ENCODE measurements at regions not wholly inside any gene's neighbourhood (a gene's known extent, or its start where the extent isn't known, plus 50 kb on each side); places are given as distances from the start of the nearest gene placed in this dataset.

- TF ChIP-seq CTCF (IDR thresholded peaks at IDR 0.05; ENCODE audit: insufficient read depth, low read depth, low read length, missing control alignments): no peak
- DNase-seq (ENCODE audit: low read depth): no peak
- H3K4me3 ChIP-seq (ENCODE audit: low read depth, low read length): no peak overlapping the region
Measured at GRCh38 chr1:72636631-72637030, 354.3 kb upstream of the NEGR1 start.

GRCh38 chr1:72635719-72636118 is 353.4 kb upstream of the NEGR1 start:
- no peak overlapping the region for H3K4me3 ChIP-seq (ENCODE audit: low read depth, low read length)
- DNase-seq (ENCODE audit: low read depth): no peak
- no peak for TF ChIP-seq CTCF (IDR thresholded peaks at IDR 0.05; ENCODE audit: insufficient read depth, low read depth, low read length, missing control alignments)

- no peak overlapping the region for H3K4me3 ChIP-seq (ENCODE audit: low read depth, low read length)
- no peak for TF ChIP-seq CTCF (IDR thresholded peaks at IDR 0.05; ENCODE audit: insufficient read depth, low read depth, low read length, missing control alignments)
- no peak for DNase-seq (ENCODE audit: low read depth)
Measured at GRCh38 chr1:72634946-72635345, 352.6 kb upstream of the NEGR1 start.

GRCh38 chr1:72631449-72631848 is 349.1 kb upstream of the NEGR1 start:
- DNase-seq (ENCODE audit: low read depth): no peak
- no peak overlapping the region for H3K4me3 ChIP-seq (ENCODE audit: low read depth, low read length)
- TF ChIP-seq CTCF (IDR thresholded peaks at IDR 0.05; ENCODE audit: insufficient read depth, low read depth, low read length, missing control alignments): no peak

GRCh38 chr1:72623299-72623708 is 341.0 kb upstream of the NEGR1 start:
- peak; percentile 61 for TF ChIP-seq CTCF (IDR thresholded peaks at IDR 0.05; ENCODE audit: insufficient read depth, low read depth, low read length, missing control alignments)
- DNase-seq (ENCODE audit: low read depth): peak; percentile 56
- H3K4me3 ChIP-seq (ENCODE audit: low read depth, low read length): no peak overlapping the region

GRCh38 chr1:72620453-72620852 is 338.1 kb upstream of the NEGR1 start:
- no peak for TF ChIP-seq CTCF (IDR thresholded peaks at IDR 0.05; ENCODE audit: insufficient read depth, low read depth, low read length, missing control alignments)
- DNase-seq (ENCODE audit: low read depth): no peak

GRCh38 chr1:72606216-72606810 is 324.0 kb upstream of the NEGR1 start:
- no peak overlapping the region for H3K4me3 ChIP-seq (ENCODE audit: low read depth, low read length)
- TF ChIP-seq CTCF (IDR thresholded peaks at IDR 0.05; ENCODE audit: insufficient read depth, low read depth, low read length, missing control alignments): no peak
- no peak for DNase-seq (ENCODE audit: low read depth)

More at GRCh38 chr1:72620453-72620852, 338.1 kb upstream of the NEGR1 start:
- H3K4me3 ChIP-seq (ENCODE audit: low read depth, low read length): no peak overlapping the region
